ENCODE measurements at regions not wholly inside any gene's neighbourhood (a gene's known extent, or its start where the extent isn't known, plus 50 kb on each side); places are given as distances from the start of the nearest gene placed in this dataset.

- no peak for TF ChIP-seq CTCF (IDR thresholded peaks at IDR 0.05)
- no peak for TF ChIP-seq POLR2A (IDR thresholded peaks at IDR 0.05)
Observed at GRCh38 chr18:30149585-30149984, 893.0 kb downstream of the DSC3 start.
